ENCODE measurements at regions not wholly inside any gene's neighbourhood (a gene's known extent, or its start where the extent isn't known, plus 50 kb on each side); places are given as distances from the start of the nearest gene placed in this dataset.

GRCh38 chr4:11183356-11183740 is 245.3 kb downstream of the HS3ST1 start:
- DNase-seq (ENCODE audit: low read depth in 2 of 2) = no peak

GRCh38 chr4:11182586-11183355 is 245.9 kb downstream of the HS3ST1 start:
- peak; percentile 61 to 66 for DNase-seq (ENCODE audit: low read depth in 2 of 2)

GRCh38 chr4:11182031-11182430 is 246.7 kb downstream of the HS3ST1 start:
- DNase-seq (ENCODE audit: low read depth in 2 of 2) = no peak

DNA sequence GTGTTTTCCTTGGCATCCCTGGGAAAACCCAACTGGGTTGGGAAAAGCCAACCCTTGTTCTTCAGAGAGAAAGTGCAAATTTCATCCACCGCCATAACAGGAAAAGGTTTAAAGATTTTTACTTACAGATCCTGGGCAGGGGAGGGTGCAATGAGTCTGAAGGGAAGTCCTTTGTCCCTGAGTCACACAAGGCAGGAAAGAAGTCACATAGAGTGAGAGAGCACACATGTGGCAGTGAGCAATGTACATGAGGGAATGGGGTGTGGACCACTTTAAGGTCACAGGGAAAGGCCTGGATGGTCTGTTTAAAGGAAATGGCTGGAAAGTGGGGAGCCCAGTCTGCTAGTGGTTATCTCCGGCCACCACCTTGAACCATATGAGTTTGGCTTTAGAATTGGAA is 248.9 kb downstream of the HS3ST1 start:
- DNase-seq (ENCODE audit: low read depth in 2 of 2) = no peak

DNA sequence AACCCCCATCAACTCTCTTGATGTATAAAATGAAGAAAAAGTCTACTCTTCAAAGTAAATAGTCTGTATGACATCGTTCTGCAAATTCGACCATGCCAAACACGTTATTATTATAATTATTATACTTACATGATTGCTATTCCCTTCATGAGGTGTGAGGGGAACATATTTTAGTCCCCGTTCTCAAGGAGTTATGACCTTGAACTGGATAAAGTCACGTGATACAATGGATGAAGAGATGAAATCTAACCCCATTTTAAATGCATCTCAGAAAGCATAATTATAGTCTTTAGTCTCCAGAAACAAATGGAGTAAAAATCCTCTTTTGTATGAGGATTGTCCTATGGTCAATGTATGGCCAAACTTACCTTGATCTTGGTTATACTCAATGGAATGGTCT is 250.3 kb downstream of the HS3ST1 start:
- no peak for DNase-seq (ENCODE audit: low read depth in 2 of 2)

DNA sequence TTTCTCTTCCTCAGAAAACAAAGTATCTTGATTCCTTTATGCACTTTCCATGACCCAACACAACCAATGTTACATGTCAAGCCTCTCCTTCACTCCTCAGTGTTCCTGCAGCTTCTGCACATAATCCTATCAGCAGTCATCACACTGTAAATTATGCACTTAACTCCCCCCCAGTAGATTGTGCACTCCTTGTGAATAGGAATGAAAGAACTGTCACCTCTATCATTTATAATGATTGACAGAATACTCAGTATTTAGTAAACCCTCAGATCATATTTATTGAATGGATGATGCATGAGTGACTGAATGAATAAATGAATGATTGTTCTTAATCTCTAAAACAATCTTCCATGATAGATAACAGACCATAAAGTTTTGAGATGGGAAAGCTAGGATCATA is 253.3 kb downstream of the HS3ST1 start:
- DNase-seq (ENCODE audit: low read depth in 2 of 2) = no peak

DNA sequence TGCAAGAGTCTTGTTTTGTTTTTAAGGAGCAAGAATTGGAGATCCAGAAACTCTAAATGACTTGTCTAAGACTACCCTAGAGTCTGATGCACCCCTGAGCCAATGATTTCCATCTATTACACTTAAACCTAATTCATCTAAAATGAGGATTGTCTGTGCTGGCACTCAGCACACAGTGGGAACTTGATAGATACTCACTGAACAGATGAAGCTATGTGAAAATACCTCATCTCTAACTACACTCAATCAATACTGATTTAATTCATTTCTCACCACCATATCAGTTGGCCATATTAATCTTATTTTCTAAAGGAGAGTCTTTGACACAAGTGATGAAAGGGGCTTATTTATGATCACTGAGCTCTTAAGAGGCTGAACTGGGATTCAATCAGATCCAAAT is 262.1 kb downstream of the HS3ST1 start:
- no peak for DNase-seq (ENCODE audit: low read depth in 2 of 2)

GRCh38 chr4:11166034-11166433 is 262.7 kb downstream of the HS3ST1 start:
- DNase-seq (ENCODE audit: low read depth in 2 of 2) = no peak

DNA sequence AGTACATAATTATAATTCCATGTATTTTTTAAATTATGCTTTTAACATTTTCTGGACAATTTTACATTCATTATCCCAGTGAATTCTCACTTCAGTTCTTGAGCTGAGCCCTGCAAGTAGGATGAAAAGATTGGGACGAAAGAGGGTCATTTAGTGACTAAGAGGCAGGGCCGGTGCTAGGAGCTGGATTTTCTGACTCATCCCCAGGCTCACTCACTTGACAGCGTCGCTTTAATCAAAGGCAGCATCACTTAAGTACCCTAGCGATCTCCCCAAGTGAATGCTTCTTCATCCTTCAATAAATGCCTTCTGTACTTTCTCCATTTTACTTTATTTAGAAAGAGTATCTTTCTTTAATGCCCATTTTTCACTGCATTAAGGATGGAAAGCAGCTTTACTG is 263.6 kb downstream of the HS3ST1 start:
- DNase-seq (ENCODE audit: low read depth in 2 of 2) = no peak

DNA sequence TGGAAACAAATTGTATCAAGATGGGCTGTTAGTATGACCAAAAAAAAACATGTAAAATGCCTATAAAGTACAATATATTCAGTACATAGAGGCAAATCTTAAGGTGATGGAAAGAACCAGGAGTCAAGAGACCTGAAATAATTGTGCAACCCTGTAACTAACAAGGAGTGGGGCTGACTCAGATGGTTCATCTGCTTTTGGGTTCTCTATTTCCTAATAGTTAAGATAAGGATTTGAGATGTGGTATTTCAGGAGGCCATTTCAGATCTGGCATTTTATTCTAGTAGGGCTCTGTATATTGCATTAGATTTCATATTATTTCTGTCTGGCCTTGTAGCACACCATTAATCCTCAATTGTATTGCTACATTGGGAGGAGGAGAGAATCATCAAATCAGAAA is 268.4 kb downstream of the HS3ST1 start:
- no peak for DNase-seq (ENCODE audit: low read depth in 2 of 2)

DNA sequence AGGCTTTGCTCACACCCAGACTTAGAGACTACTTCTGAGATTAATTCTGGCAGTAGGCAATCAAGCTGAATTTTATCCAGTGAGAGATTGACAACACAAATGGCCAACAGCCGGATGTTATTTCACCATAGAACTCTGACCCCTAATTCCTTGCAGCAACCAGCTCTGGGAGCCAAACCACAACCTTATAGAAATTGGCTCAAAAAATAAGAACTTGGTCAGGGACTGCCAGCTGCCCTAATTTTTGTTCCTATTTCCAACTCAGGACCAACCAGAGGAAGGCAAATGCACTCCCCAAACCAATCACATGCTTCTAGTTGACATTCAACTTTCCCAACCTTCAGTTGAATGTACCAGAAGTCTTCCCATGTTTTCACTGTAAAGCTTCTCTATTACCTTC is 269.7 kb downstream of the HS3ST1 start:
- no peak for DNase-seq (ENCODE audit: low read depth in 2 of 2)

- no peak for DNase-seq (ENCODE audit: low read depth in 2 of 2)
Measured at GRCh38 chr4:11155208-11155867, 273.4 kb downstream of the HS3ST1 start.

GRCh38 chr4:11153171-11153750 is 275.4 kb downstream of the HS3ST1 start:
- DNase-seq (ENCODE audit: low read depth in 2 of 2) = no peak

DNA sequence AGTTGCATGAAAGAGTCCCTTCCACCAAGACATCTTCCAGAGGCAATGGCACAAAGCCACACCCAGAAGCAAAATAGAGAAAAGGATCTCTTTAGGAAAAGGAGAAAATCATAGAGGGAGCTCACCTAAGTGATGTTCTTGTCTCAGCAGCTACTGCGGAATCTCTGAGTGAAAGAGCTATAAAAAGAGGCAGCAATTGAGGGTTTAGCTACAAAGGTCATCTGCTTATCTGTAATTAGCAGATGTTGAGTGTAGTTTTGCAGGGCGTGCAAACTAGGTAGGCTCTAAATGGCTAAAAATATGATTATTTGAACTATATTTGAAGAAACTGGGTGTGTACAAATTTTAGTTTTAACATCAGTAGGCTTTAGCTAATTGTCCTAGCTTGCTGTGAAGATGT is 276.0 kb downstream of the HS3ST1 start:
- DNase-seq (ENCODE audit: low read depth in 2 of 2) = no peak

DNA sequence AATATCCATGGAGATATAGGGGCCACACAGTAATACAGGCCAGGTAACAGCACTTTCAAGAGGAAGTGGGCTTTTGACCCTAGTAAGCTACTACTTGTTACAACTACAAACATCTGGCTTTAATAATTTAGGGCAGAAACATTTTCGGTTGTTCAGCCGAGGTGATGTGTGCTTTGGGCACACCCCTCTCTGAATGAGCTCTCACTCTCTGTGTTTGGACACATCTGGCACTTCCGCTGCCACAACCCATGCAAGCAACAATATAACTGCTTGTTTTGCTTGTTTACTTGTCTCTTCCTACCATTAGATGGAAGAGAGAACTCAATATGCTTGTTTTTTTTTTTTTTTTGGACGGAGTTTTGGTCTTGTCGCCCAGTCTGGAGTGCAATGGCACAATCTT is 277.2 kb downstream of the HS3ST1 start:
- no peak for DNase-seq (ENCODE audit: low read depth in 2 of 2)

GRCh38 chr4:11149612-11150259 is 279.0 kb downstream of the HS3ST1 start:
- DNase-seq (ENCODE audit: low read depth in 2 of 2) = no peak

- no peak for DNase-seq (ENCODE audit: low read depth in 2 of 2)
Measured at GRCh38 chr4:11139871-11140270, 288.8 kb downstream of the HS3ST1 start.

DNA sequence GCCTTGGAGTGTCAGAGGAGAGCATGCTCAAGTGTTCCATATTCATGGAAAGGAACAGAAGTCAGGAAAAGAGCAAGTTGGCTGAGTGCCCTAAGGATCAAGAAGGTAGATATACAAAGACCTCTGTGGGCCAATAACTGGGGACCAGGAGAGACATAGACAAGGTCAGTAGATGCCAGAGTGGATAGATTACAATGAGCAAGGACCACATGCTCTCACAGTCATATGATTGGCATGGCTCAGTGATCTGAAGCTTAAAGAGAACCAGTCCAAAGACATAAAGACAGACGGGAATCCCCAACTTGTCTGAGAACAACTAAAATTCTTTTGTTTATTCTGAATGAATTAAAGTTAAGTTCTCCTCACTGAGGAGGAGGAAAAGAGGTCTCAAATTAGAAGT is 289.7 kb downstream of the HS3ST1 start:
- no peak for DNase-seq (ENCODE audit: low read depth in 2 of 2)

- DNase-seq (ENCODE audit: low read depth in 2 of 2) = no peak
Measured at GRCh38 chr4:11134705-11135104, 294.0 kb downstream of the HS3ST1 start.

DNA sequence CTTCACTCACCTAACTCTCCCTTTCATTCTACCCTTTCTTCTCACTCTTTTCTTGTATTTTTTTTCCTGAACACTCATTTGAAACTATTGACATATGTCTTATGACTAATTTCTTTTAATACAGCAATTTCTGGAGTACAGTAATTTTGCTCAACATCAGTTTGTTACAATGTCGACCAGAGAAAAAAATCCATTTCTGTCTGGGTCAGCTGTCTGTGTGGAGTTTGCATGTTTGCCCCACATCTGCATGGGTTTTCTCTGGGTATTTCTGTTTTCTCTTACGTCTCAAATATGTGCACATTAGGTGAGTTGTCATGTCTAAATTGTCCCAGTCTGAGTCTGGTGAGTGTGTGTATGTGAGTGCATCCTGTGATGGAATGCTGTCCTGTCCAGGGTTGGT is 294.8 kb downstream of the HS3ST1 start:
- DNase-seq (ENCODE audit: low read depth in 2 of 2) = no peak

DNA sequence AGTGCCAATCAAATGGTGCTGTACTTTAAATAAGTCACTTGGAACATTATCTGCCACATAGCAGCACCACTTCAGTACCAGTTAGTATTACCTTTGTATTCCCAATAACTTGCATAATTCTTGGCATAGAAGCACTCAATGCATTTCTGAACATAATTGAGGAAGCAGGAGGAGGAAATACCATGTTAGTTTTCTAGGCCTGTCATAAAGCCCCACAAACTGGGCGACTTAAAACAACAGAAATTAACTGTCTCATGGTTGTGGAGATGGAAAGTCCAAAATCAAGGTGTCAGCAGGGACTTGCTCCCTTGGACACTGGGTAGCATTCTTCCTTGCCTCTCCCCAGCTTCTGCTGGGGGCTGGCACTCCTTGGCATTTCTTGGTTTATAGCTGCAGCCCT is 296.2 kb downstream of the HS3ST1 start:
- no peak for DNase-seq (ENCODE audit: low read depth in 2 of 2)

- DNase-seq (ENCODE audit: low read depth in 2 of 2) = no peak
Measured at GRCh38 chr4:11131491-11131890, 297.2 kb downstream of the HS3ST1 start.
